Fibroblast of lung (primary cell): ENCODE measurements at regions not wholly inside any gene's neighbourhood (a gene's known extent, or its start where the extent isn't known, plus 50 kb on each side); places are given as distances from the start of the nearest gene placed in this dataset.

ENCODE experiments used
- CTCF ChIP-seq, 2 donors: IDR thresholded peaks in 1 of 2; conservative IDR thresholded peaks in 1 of 2; 1 replicate in 1 of 2; 2 replicates in 1 of 2; pipeline ENCODE4 v1.5.1; 2011 to 2012; ENCODE audit warnings: low read length in 2 of 2, control low read depth in 1 of 2, inconsistent platforms in 1 of 2, low read depth in 1 of 2, mild to moderate bottlenecking in 1 of 2
- EZH2 ChIP-seq: IDR thresholded peaks from 2 replicates; pipeline ENCODE4 v1.5.1; 2012; ENCODE audit warnings: low read length, control low read depth, mild to moderate bottlenecking; ENCODE audit errors: missing control alignments

- no peak for TF ChIP-seq CTCF (conservative IDR thresholded peaks at IDR 0.05 in 1 of 2, IDR thresholded peaks at IDR 0.05 in 1 of 2; ENCODE audit: low read depth in 1 of 2, low read length in 2 of 2)
- no peak for TF ChIP-seq EZH2
These were observed 464.9 kb upstream of the ADGRL2 start for GRCh38 chr1:81335876-81336275.
